C4-2B (cell line): ENCODE measurements at regions not wholly inside any gene's neighbourhood (a gene's known extent, or its start where the extent isn't known, plus 50 kb on each side); places are given as distances from the start of the nearest gene placed in this dataset.

ENCODE experiments used
- CTCF ChIP-seq: fragments of 450-650 bp; conservative IDR thresholded peaks from 2 replicates; pipeline ENCODE4 v1.5.1; 2017; ENCODE audit warnings: mild to moderate bottlenecking
- ZFX ChIP-seq: fragments of 450-650 bp; IDR thresholded peaks from 2 replicates; pipeline ENCODE4 v1.6.1; 2017

GRCh38 chr2:234422273-234422732 is 74.6 kb downstream of the ARL4C start:
- TF ChIP-seq CTCF (no peak), ZFX (no peak)
